HG02798 (cell line): ENCODE measurements at regions not wholly inside any gene's neighbourhood (a gene's known extent, or its start where the extent isn't known, plus 50 kb on each side); places are given as distances from the start of the nearest gene placed in this dataset.

ENCODE experiments used
- ATAC-seq: cut with Tn5 transposase; IDR thresholded peaks from one replicate; pipeline ENCODE4 v1.9.1; 2021; ENCODE audit warnings: mild to moderate bottlenecking; ENCODE audit not compliant: unreplicated experiment, poor library complexity

- ATAC-seq, result no peak
Observed at GRCh38 chr13:73776151-73776785, 357.9 kb downstream of the KLF12 start.

- ATAC-seq, result no peak
Observed at GRCh38 chr13:73773168-73773549, 361.0 kb downstream of the KLF12 start.

DNA sequence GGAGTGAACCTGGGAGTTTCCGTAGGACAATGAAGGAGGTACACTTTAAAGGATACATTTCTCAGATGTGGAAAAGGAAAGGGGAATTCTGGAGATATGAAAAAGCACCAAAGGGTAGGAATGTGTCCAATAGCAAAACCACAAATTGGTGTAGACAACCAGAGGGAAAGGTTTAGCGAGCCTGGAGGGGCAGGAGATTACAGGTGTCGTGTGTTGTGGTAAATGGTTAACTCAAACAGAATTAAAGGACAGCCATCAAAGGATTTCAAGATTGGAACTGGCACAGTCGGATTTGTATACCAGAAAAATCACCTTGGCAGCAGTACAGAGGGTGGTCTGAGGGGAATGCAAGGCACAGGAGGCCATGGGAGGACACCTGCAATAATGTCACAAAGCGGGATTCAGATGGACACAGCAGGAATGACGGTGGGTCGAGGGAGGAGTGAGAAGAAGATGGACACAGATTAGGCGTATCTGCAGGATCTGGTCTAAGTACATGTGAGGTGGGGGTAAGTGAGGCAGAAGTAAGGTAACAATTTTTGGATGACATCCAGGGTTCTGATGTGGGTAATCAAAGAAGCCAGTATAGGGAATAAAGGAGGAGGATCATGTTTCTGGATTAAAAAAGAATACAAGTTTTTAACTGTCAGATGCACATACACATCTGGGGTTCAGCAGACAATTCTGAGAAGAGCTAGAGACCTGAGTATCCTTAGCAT lies 361.6 kb downstream of the KLF12 start:
- no peak for ATAC-seq

DNA sequence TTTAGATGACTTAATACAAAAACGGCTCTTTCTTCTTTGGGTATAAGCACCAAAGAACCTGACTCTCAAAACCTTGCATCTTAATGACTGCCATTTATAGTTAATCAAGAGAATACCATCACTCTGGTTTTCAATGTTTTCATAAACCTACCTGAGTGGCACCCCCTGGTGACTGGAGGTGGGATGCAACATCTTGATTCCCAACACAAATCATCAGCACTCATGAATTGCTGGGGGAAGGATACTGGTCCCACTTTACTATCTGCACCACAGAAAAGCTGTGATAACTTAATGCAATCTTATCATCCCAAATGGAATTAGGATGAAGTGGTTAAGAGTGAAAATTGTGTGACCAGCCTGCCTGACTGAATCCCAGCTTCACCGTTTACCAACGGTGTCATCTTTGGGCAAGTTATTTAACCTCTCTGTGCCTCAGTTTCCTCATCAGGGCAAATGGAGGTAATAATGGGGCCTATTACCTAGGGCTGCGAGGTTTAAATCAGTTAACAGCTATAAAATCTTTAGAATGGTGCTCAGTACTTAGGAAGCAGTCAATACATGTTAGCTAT lies 366.4 kb downstream of the KLF12 start:
- peak; percentile 30 for ATAC-seq

DNA sequence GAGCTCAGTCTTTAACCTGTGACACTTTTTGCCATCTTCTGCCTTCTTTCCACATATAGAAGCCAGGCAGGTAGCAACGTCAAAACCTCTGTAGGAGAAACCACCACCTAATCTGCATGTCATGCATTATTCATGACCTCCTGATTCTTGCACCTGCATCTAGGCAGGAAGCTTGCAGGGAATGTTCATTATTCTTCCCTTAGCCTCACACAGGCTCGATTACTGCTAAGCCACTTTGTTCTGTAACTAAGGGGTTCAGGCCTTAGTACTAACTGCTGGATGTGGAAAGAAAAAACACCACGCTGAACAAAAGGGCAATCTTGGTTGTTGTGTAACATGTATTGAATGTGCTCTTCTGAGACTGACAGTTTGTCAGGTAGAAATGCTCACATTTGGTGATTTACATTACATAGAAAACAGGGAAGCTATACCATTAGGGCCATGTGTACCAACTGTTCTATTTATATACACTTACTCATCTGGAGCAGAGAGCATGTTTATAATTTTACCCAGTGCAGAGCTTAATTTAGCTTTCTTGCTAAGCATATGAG lies 366.9 kb downstream of the KLF12 start:
- peak; percentile 43 for ATAC-seq

DNA sequence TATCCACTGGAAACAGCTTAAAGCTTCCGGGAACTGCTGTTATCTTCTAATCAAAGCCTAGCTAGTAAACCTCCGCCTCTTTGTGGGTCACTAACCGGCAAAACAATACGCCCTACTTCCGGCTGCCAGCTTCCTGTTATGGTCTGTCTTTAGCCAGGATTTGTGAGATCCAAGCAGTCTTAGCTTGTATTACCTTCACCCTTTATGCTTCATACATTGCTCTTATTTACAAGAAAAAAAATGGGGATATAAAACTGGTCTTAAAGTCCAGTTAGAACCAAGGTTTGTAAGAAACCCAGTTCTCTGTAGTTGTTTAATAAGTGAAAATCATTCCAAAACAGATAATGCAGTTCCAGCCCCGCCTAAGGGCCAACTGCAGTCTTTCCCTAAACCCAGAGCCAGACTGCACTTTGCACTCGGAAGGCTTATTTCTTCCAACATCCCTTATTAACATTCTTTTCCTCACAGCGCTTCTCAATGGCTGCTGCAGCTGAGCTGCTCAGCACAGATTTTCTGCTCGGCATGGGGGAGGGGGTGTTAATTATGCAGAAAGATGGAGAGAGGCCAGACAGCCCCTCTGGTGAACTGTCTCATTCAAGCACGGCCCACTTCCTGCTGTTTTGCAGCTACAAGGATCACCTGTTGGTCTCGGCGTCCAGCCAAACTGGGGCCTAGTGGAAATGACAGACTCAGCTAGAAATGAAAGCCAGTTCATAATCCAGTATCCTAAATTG lies 368.4 kb downstream of the KLF12 start:
- ATAC-seq, result peak; percentile 75

DNA sequence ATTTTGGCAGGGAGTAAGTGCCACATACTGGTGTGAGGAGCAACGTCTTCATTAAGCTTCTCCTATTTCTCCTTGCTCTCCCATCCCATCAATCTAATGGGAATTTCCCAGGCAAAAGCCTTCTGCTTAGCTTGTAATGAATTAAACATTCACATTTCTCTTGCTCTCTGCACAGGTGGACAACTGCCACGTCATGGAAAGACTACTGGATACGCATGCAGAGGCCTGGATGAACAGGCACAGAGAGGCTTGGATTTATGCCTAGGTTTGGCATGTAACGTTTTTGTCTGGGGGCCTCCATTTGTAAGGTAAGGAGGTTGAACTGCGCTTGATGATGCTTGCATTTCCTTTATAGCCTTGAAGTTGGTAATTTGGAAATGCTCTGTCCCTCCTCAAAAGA lies 374.8 kb downstream of the KLF12 start:
- ATAC-seq, result no peak

GRCh38 chr13:73757481-73758233 lies 376.5 kb downstream of the KLF12 start:
- ATAC-seq, result no peak

GRCh38 chr13:73754727-73755292 lies 379.4 kb downstream of the KLF12 start:
- peak; percentile 80 for ATAC-seq

DNA sequence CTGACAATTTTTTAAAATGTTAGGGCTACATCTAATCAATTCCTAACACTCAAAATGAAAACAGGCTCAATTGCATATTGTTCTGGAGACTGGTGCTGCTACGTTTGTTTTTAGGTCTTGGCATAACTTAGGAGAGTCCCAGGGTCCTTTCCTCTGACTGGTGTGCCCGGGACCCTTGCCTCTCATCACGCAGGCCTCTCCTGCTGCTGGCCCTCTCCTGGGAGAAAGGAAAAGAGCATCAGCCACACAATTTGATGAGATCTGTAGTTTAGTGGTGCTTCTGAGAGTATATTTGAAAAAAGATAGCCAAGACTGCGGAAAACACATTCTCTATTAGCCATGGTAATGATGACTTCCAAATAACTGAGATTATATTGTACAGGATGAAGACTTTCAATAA lies 380.0 kb downstream of the KLF12 start:
- no peak for ATAC-seq

DNA sequence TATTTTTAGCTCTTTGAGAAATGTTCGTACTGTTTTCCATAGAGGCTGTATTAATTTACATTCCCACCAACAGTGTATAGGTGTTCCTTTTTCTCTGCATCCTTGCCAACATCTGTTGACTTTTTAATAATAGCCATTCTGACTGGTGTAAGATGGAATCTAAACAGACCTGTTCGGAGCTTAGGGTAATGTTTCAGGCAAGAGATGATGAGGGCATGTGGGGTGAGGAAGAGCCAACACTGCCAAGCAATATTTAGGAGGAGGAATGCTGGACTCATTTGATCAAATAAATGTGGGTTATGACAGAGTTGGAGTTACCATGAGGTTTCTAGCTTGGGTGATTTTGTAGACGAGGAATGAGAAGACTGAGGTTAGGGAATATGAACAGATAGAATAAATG lies 382.9 kb downstream of the KLF12 start:
- no peak for ATAC-seq

DNA sequence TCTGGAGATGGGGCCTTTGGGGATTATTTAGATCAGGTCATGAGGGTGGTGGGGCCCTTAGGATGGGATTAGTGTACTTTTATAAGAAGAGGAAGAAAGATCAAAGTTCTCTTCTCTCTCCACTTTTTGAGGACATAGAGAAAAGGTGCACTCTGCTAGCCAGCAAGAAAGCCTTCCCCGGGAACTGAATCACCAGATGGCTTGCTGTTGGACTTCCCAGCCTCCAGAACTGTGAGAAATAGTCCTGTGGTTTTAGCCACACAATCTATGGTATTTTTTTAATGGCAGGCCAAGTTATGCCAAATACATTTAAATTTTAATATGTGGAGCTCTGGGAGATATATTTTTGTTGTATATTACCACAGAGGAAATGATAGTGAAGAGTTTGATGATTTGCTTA lies 385.8 kb downstream of the KLF12 start:
- ATAC-seq, result no peak

DNA sequence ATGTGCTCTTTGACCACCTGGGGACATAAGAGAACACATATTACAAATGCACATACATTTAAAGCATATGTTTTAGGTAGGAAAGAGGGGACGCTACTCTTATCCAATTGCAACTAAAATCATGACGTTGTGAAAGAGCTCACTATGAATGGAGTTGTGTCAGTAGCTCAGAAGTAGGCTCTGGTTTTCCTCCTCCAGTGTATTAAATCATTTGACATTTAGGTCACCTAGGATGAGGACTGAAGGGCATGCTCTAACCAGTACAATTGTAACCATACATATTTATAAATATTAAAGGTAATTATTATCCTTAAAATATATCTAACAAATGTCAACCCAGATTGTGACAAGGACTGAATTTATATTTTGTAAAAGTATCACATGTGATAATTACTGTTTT lies 389.0 kb downstream of the KLF12 start:
- no peak for ATAC-seq

GRCh38 chr13:73742982-73743381 lies 391.2 kb downstream of the KLF12 start:
- no peak for ATAC-seq

GRCh38 chr13:73741742-73742141 lies 392.5 kb downstream of the KLF12 start:
- no peak for ATAC-seq

DNA sequence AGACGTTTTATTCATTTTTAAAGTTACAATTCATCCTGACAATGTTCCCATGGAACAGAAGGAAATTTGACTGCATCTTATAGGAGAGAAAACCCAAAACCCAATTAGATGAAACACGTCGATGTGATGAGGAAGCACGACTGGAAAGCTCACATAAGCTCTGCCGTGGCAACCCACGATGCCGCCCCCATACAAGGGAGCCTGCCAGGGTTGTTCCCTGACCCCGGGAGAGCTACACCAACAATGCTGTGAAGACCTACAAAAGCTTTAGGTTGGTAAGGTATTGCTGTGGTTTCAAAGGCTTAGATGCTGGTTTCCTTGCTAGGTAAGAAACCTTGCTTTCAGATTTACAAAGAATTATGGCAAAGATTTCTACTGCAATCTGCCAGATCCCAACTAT lies 393.1 kb downstream of the KLF12 start:
- no peak for ATAC-seq

DNA sequence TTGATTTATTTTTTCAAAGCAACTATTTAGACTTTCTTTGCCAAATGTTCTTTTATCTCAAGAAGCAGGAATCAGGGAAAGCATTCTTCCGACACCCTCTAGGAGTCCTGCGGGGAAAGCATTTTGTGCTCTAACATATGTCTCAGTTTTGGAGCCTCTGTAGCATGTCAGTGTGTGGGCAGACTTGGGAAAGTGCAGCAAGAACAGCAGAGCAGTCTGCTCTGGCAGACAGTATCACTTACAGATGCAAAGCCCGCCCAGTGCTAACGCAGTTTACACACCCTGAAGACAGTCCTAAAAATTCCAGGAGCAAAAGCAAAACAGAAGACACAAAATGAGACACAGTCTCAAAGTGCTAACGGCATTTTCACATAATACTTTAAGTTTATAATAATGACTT lies 393.5 kb downstream of the KLF12 start:
- no peak for ATAC-seq

DNA sequence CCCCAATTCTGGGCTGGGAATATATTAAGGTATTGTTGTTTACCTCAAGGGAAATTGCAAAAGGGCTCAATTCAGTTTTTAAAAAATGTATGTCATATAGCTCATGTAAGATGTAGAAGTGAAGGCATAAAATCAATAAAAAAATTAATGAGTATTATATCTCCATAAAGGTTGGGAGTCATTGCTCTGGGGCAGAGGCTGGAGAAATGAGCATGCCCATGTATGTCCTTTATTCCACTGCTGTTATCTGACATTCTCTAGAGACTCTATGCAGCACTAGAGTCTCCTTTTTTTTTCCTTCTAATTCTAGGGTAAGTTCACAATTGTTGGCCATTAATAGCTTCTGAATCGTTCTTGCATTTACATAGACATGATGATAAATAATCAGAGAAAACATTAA lies 394.8 kb downstream of the KLF12 start:
- ATAC-seq, result no peak

GRCh38 chr13:73738626-73739025 lies 395.6 kb downstream of the KLF12 start:
- no peak for ATAC-seq

GRCh38 chr13:73737214-73737613 lies 397.0 kb downstream of the KLF12 start:
- ATAC-seq, result no peak
